HG03460 (cell line): ENCODE measurements at regions not wholly inside any gene's neighbourhood (a gene's known extent, or its start where the extent isn't known, plus 50 kb on each side); places are given as distances from the start of the nearest gene placed in this dataset.

Experiments used
- ATAC-seq: cut with Tn5 transposase; IDR thresholded peaks from one replicate; pipeline ENCODE4 v1.9.1; 2021; ENCODE audit not compliant: unreplicated experiment

GRCh38 chr3:24033818-24034217, 88.7 kb downstream of the NR1D2 start:
- ATAC-seq = no peak

- ATAC-seq = no peak
Observed at GRCh38 chr3:24034464-24034863, 89.4 kb downstream of the NR1D2 start.

- no peak for ATAC-seq
Observed at GRCh38 chr3:24037971-24038370, 92.9 kb downstream of the NR1D2 start.

DNA sequence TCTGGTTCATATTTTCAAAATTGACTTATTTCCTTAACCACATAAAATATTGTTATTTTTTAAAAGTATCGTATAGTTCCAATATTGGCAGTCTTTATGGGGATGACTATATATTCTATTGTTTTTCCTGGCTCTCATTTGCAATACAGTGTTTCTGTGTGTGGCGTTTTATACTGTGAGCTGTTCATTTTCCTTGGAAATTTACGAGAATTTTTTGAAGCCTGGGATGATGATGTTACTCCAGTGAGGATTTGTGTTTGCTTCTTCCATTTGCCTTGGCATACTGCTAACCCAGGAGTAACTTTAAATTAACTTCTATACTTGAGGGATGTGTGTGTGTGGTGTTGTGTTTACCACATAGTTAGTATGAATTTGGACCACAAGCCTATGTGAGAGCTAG, 95.2 kb downstream of the NR1D2 start:
- no peak for ATAC-seq

DNA sequence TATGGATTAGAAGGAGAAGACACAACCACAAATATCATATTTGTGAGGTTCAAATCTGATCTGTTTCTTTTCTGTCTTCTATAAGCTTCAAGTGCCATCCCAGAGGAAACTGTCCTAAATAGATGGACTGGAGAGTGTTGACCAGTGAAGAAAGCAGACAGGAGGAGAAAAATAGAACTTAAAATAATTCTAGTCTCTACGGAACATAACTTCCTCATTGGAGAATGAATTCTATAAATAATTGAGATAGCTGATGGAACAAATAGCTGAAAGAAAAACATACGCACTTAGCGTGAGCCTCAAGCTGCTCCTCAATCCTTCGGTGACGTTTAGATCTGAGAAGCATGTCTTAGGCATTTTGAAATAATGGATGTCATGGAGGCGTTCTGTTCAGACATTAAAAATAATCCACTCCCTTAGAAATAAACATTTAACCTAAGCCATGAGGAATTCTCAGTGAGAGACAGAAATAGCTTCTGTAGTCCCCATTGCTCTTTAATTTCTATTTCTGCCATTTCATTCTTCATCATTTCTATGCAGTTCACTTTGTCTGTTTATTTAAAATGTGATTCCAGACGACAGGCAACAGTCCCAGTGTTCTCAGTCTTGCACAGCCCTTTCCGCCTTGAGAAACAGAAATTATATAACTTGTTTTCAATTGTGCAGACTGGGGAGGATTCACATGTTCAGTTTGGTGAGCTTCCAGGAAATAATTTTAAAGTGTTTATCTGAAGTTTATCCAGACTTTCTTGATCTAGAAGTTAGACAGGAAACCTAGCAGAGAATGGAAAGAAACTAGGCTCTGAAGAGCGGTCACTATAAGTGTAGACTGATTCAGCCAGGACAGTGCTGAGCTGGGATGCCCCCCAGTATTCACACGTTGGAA, 97.3 kb downstream of the NR1D2 start:
- ATAC-seq = no peak

DNA sequence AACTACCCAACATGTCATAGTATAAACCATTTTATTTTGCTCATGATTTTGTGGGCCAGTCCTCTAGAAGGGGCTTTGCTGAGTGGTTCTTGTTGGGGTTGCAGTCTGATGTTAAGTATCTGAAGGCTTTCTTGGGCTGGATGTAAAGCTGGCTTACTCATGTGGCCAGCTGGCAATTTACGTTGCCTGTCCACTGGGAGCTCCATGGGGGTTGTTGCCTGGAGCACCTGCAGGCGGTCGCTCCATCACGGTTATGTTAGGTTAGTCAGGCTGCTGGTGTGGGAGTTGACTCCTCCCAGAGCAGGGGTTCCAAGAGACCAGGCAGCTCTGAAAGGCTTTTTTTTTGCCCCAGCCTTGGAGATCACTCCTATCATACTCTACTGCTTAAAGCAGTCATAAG, 98.1 kb downstream of the NR1D2 start:
- ATAC-seq = no peak

DNA sequence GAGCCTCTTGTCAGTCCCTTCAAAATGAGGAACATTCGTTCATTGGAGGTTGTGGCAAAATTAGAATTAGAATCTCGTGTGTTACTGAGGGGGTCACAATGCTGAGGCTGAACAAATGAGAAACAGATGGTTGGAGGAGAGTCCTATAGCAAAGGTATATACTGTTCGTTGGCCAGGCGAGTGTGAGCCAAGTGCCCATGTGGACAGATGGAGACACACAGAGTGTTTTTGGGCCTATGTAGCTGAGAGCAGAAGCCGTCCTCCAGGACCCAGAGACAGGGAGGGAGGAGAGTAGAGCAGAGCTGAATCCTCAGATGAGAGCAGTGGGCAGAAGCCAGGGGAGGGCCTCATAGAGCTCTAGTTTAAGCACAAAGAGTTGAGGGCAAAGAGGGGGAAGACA, 98.9 kb downstream of the NR1D2 start:
- ATAC-seq = no peak

GRCh38 chr3:24046214-24046613, 101.1 kb downstream of the NR1D2 start:
- no peak for ATAC-seq

- peak; percentile 34 for ATAC-seq
Observed at GRCh38 chr3:24047513-24047912, 102.4 kb downstream of the NR1D2 start.

DNA sequence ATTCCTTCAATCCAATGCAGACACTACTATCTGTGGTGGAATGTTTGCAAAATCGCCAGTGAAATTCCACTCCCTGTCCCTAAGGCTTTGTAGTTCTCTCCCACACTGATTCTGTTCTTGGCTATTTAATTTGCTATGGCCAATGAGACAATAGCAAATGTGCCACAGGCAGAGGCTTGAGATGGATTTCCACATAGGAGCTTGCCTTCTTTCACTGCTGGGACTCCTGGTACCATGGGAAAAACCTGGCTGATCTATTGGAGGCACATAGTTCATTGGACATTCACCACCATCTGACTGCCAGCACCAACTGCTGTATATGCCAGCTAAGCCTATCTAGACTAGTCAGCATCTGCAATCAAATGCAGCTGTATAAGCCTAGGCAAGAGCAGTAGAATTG, 103.8 kb downstream of the NR1D2 start:
- ATAC-seq = no peak

- no peak for ATAC-seq
Observed at GRCh38 chr3:24052446-24052845, 107.4 kb downstream of the NR1D2 start.

DNA sequence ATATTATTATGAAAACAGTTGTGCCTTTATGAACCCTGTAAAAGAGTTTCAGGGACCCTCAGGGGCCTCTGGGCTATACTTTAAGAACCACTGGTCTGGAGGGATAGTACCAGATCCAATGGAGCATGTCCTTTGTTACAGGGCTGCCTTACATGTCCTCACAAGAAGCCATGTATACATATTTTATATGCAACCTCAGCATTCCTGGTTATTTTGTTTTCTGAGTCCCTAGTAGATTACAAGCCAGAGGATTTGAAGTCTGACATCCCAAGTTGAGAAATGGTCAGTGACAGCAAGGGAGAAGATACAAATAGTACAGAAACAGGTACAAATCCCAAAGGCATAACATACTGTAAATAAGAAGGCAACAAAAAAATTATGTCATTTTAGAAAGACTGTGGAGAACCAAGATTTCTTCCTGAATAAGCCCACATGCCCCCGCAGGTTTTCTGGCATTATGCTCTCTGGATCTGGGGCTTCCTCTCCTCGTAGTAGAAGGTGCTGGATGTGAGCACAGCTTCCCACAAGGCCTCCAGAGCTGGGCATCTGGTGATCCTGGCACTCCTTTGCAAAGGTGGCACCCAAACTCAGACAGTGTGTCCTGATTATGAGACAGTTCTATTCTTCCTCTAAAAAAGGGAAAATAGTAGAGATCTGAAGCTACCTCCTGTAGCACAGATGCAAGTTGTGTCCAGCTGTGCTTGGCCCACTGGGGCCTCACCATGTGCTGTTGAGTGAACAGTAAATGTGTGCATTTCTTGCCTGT, 114.0 kb downstream of the NR1D2 start:
- no peak for ATAC-seq

DNA sequence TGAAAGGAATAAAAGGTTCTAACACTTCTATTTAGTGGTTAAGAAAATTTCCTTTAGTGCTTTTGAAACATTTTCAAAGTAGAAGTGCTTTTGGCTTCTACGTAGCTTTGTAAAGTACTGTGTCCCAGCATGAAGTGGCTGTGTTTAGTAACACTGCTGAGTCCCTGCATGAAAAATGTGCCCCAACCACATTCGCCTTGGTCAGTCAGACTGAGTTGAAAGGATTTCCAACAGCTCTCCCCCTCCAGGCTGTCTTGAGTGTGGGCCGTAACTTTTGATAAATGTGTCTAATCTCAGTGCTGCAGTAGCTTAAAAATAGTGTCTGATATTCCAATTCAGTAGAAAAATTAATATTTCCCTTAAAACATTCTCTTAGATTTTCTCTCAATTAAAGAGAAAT, 115.0 kb downstream of the NR1D2 start:
- ATAC-seq = no peak

DNA sequence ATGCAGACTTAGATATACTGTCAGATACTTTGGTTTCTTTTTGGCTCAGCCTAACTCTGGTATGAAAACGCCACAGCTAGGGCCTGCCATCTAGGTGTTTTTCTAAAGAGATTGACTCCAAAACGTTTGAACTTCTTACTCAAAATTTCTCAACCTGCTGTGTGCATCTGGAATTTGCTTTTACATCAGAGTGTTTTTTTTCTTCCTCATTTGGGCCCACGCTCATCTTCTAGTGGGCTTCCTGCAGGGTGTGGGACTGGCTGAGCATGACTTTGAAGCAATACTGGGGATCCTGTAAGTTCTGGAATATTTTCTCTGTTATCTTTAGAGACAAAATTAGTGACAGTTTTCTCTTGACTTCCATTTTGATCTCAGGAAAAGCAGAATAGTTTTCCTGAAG, 117.8 kb downstream of the NR1D2 start:
- no peak for ATAC-seq
